Activated CD4-positive, alpha-beta T cell treated with anti-CD3 and anti-CD28 coated beads for 48 hours (primary cell): ENCODE measurements at regions not wholly inside any gene's neighbourhood (a gene's known extent, or its start where the extent isn't known, plus 50 kb on each side); places are given as distances from the start of the nearest gene placed in this dataset.
"Not testable (repeated sequence)": the region's sequence is repeated elsewhere in the genome, so short reads cannot be mapped to it uniquely, and the experiment has no call there.

Experiments
- DNase-seq: peaks from one replicate; pipeline ENCODE4 v3.0.0-alpha.2; 2020

DNA sequence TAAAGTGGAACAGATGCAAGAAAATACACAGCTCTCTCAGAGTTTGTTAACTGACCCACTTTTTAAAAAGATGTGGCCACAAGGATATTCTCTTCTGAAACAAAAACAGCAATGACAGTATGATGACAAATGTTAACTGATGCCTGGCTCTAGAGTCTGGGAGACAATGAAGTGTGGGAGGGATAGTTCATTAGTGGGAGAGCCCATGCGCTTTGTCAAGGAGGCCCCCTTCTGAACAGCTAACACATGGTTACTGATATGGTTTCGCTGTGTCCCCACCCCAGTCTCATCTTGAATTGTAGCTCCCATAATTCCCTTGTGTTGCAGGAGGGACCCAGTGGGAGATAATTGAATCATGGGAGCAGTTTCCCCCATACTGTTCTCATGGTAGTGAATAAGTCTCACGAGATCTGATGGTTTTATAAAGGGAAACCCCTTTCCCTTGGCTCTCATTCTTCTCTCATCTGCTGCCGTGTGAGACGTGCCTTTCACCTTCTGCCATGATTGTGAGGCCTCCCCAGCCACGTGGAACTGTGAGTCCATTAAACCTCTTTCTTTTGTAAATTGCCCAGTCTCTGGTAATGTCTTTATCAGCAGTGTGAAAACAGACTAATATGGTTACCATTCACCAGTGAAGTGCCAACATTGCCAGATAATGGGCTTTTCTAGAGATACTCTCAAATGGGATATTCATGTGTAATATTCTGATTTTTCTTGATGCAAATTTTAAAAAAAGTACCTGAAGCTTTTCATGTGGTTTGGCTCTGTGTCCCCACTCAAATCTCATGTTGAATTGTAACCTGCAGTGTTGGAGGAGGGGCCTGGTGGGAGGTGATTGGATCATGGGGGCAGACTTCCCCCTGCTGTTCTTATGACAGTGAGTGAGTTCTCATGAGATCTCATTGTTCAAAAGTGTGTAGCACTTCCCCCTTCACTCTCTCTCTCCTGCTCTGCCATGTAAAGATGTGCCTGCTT is 435.8 kb downstream of the SHISA9 start:
- DNase-seq = not testable (repeated sequence)

DNA sequence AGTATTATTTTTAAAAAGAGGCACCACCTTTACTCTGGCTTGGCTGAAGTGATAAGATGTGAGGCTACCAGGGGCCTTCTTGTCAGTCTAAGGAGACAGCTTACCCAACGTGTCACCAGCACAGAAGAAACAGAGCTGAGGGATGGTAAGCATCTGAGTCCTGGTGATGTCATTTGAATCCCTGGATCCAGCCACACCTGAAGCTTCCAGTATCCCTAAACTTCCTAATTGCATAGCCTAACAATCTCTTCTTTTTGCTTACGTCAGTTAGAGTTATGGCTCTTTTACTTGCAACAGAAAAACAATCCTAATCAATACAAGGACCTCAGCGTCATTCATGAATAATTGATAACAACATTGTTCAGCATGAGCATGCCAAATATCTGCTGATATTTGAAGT is 436.6 kb downstream of the SHISA9 start:
- DNase-seq = no peak

DNA sequence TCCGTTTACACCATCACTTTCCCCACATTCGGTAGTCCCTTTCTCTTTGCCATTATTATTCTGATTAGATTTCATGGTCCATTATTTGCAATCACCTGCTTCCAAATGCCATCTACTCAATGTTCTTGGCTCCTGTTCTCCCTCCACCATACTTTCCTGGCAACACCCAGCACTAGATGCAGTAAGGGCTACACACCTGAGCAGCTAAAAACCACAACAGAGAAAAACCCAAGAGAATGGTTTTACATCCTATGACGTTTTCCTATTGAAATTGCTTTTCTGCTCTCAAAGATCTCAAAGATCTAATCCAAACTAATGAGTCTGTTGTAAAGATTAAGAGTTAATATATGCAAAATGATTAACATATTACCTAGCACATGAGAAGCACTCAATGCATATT is 441.3 kb downstream of the SHISA9 start:
- DNase-seq = no peak

DNA sequence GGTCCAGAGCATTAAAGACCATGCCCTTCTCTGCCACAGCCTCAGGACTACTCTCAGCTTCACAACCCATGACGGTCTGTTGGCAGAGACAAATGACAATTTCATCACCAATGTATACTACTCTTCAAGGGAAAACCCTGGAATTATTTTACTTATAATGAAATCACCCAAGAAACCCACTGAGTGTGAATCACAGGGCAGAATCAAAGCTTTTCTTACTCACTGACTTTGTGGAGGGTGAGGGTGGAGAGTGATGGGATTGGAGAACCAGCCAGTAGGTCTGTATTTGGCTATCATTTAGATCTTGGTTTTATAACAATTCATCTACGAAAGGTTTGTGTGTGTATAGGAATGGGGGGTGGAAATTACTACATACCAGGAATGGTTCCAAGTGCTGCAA is 442.6 kb downstream of the SHISA9 start:
- DNase-seq = no peak

DNA sequence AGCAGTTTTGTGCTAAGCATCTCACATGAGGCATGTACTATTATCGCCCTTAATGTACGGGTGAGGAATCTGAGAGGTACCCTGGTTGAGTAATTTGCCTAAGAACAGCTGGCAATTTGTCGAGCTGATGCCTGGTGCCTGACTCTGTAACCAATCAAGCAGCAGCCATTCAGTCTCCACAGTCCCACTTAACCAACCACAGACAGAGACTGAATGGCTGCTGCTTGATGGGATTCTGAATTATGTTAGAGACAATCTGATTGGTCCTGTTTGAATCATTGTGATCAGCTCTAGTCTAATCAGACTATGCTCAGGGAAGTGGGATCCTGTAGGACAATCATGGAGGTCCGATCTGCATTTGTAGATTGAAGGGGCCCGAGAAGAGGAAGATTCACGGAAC is 447.0 kb downstream of the SHISA9 start:
- no peak for DNase-seq

DNA sequence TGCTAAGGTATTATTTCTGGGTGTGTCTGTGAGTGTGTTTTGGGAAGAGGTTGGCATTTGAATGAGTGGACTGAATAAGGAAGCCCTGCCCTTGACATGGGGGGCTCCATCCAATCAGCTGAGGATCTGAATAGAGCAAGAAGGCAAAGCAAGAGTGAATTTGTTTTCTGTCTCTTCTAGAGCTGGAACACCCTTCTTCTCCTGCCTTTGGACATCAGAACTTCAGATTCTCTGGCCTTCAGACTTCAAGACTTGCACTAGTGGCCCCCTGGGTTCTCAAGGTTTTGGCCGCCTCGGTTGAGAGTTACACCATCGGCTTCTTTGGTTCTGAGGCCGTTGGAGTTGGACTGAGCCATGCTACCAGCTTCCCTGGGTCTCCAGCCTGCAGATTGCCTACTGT is 448.6 kb downstream of the SHISA9 start:
- DNase-seq = no peak

DNA sequence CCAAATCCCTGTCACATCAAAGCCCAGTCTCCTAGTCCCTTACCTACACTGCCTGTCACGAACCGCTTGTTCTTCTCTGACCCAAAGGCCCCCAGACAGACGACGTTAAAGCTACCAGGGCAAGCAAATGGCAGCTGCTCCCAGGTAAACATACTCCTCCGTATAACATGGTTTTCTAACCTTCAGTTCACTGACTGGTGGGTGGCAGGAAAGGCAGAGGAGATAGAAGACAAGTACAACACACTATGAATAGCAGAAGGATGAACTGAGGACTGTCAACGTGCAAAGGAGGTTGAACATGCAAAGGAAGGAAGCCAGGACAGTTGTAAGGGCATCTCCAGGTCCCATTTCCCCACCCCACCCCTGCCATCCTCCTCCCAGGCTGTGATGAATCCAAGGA is 449.8 kb downstream of the SHISA9 start:
- DNase-seq = no peak

DNA sequence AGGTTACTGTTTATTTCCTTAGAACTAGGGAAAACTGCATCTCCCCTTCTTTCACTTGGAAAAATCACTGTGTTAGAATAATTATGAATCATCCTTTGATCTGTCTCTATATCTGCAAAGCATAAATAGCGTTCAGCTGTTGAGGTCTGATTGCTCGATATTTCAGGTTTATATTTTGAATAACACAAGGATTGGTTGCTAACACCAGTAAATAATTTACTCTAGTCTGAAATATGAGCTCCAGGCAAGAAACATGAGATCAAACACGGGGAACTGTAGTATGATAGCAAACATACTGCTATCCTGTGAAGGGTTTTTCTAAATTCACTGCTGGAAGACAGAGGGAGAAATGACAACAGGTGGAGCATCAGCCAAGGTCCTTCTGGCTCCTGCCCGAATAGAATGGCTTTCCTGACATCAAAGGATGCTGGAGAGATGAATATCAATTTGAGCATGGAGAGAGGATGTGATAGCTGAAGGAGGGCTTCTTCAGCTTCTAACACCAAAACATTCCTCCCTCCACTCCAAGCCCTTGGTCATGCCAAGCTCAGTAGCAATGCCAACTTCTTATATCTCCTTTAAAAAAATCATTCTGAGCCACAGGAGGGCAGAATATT is 450.3 kb downstream of the SHISA9 start:
- DNase-seq = no peak

DNA sequence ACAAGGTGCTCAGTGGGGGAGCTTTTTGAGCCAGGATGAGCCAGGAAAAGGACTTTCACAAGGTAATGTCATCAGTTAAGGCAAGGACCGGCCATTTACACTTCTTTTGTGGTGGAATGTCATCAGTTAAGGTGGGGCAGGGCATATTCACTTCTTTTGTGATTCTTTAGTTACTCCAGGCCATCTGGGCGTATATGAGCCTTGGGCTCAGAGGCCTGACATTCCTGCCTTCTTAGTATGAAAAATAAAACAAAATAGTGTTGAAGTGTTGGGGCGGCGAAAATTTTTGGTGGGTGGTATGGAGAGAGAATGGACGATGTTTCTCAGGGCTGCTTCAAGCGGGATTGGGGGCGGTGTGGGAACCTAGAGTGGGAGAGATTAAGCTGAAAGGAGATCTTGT is 451.4 kb downstream of the SHISA9 start:
- not testable (repeated sequence) for DNase-seq

DNA sequence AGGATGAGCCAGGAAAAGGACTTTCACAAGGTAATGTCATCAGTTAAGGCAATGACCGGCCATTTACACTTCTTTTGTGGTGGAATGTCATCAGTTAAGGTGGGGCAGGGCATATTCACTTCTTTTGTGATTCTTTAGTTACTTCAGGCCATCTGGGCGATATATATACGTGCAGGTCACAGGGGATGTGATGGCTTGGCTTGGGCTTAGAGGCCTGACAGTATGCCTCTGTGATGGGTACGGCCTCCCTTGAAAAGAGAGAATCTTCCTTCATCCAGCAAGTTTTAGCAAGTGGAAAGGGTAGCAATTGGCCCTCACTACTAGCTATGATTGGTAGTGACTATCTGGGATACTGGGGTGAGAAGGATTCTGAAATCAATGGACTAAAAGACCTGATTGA is 456.4 kb downstream of the SHISA9 start:
- not testable (repeated sequence) for DNase-seq

DNA sequence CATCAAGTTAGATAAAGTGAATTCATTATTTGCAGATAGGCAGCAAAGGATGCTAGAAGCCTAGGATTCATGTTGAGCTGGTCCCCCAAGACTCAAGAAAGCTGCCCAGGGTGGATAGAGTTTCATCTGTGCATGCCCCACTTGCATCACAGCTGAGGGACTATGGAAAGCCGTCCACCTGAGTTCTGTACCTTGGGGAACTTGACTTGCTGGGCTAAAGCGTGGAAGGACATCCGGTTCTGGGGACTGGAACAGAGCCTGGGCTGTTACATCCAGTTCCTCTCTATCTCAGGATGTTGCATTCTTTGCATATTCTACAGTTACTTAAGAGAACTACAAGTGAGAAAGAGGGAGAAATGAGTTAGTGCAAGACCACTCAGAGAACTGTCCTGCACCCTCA is 458.4 kb downstream of the SHISA9 start:
- no peak for DNase-seq

DNA sequence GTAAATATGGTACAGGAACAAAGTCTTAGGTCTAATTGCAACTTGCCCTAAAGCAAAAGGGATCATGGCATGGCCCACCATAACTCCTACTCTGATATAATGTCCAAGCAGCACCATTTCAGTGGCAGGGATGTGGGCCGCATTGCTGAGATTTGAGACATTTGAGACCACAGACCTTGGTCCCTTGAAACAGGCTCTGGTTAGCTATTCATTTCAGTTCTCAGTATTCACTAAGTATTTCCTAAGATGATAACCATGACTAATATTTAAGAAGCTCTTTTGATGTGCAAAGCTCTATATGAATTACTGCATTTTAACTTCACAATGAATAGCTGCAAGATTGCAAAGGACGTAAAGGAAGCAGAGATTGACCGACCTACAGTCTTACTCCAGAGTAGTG is 471.0 kb downstream of the SHISA9 start:
- DNase-seq = no peak

DNA sequence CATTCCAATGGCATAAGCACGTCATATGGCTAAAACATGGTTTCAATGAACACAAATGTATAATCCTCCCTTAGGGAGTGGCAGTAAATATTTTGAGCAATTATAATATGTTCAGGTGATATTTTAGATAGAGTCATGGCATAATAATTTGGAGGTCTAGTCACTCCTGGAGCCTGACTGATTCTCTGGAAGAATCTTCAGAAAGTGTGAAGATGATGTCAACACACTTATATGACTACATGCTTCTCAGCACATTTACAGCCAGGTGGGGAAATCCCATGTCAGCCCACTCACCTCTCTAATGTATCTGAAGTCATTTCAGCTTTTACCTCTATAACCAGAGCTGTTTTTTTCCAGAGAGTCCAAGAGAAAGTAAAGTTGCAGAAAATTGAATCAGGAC is 474.8 kb downstream of the SHISA9 start:
- DNase-seq = peak; percentile 35

DNA sequence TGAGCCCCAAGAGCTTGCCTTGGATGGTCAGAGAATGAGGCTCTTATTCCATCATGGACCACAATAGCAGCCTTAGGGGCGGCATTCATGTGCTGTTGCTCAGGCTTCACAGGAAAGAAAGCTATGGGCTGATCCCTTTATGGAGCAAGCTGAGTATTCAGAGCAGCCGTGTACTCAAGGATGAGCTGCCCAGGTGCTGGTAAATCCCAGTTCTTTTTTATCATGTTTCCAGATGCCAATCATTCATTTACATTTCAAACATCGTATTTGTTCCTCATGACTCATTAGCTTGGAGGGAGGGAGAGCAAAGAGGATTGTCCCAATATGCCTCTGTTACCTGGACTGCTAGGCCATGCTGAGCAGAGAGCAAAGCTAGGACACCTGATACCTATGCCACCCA is 475.7 kb downstream of the SHISA9 start:
- no peak for DNase-seq

DNA sequence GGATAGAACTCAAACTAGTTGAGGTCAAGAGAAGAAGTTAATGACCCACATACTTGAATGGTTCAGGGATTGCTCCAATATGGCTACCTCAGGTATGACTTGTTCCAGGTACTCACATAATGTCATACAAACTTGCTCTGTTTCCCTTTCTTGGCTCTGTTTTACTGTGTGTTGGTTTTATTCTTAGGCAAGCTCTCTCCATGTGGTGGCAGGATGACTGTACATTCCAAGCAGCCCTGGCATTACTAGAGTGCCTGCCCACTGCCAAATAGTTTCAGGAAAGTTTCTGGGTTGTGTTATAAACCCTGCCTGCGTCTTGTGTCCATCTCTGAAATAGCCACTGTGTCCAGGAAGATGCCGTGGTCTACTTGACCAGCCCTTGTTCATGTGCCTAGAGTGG is 476.8 kb downstream of the SHISA9 start:
- no peak for DNase-seq

DNA sequence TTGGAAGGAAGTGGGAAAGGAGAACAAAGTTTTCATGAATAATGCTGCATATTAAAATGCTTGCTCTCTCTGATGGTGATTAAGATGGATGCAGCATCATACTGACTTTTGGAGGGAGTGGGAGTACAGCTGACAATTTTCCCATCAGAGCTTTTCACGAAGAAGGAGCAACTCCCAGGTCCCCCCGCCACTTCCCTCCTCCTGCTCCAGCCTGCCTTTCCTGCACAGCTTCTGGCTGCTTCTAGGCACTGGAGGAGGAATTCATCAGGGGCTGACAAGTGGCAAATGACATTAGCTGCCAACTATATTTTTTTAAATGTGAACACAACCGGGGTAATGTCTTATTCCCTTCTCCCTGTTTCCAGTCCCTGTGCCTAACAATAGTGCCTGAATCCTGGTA is 477.9 kb downstream of the SHISA9 start:
- DNase-seq = no peak

DNA sequence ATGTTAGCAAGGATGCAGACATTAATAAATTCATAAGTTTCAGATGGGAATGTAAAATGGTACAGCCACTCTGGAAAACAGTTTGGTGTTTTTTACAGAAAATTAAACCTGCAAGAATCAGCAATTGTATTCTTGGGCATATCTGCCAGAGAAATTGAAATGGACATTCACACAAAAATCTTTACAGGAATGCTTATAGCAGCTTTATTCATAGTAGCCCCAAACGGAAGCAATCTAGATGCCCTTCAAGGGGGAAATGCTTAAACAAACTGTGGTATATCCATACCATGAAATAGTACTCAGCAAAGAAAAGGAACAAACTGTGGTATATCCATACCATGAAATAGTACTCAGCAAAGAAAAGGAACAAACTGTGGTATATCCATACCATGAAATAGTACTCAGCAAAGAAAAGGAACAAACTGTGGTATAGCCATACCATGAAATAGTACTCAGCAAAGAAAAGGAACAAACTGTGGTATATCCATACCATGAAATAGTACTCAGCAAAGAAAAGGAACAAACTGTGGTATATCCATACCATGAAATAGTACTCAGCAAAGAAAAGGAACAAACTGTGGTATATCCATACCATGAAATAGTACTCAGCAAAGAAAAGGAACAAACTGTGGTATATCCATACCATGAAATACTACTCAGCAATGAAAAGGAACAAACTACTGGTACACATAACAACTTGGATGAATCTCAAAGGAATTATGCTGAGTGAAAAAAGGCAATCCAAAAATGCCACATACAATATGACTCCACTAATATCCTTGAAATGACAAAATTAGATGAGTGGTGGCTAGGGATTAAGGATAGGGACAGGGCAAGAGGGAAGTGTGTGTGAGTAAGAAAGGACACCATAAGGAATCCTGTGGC is 484.0 kb downstream of the SHISA9 start:
- DNase-seq = not testable (repeated sequence)

DNA sequence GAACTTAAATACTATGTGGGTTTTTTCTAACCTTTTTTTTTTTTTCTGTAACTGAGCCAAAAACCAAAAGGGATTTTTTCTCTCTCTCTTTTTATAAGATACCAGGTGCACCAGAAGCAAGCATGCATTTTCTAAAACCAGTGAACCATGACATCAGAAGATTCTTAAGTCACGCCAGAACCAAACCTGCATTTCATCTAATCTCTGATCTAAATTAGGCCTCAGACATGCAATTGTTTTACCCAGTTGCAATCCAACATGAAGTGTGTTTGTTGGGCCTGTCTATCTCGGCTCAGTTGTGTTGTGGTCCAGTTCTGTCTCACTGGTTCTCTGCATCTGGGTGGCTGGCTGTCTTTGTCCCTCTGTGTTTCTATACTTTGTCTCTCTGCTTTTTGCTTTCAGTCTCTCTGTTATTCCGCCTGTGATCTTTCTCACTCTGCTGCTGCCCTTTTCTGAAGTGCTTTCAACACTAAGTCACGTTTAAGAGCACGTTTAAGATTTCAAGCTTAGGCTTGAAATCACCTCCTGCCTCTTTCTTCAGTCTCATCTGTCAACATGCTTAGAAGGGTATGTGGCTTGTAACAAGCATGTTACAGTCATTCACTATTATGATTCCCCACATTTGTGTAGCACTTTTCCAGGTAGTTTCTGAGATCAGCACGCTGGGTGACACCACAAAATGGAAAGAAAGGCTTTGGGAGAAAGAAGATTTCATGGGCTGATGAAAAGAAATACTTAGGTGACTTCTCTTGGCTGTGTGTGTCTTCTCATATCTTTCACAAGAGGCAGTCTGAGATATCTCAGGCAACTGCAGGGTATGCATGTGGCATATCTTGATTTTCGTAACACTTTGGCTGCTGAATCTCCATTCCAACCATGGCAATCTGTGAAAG is 488.9 kb downstream of the SHISA9 start:
- no peak for DNase-seq

DNA sequence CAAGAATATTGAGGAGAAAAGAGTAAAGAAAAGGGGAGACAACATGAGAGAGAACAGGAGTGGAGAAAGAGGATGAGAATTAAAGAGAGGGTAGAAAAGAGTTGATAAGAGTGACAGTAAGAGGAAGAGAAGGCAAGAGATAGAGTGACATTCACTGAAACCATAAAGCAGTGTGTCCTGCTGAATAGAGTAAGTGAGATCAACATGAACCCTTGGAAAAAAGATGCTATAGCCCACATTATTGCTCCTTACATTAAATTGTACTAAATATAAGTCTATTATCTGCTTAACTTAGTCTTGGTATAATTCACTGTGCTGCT is 489.5 kb downstream of the SHISA9 start:
- DNase-seq = no peak

DNA sequence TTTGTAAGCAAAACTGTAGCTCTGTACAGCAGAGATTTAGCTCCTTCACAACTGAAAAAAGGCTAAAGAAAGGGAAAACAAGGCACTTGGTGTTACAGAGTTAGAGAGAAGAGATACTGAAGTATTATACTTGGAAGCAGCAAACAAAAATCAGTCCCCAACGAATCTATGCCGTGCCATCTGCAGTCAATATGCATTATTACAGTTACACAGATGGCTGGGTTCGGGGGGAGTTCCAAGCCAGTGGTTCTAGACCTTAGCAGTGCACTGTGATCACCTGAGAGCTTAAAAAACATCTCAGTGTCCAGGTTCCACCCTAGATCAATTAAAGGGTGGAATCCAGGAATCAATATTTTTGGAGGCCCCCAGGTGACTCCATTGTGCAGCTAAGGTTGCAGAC is 489.9 kb downstream of the SHISA9 start:
- DNase-seq = no peak

DNA sequence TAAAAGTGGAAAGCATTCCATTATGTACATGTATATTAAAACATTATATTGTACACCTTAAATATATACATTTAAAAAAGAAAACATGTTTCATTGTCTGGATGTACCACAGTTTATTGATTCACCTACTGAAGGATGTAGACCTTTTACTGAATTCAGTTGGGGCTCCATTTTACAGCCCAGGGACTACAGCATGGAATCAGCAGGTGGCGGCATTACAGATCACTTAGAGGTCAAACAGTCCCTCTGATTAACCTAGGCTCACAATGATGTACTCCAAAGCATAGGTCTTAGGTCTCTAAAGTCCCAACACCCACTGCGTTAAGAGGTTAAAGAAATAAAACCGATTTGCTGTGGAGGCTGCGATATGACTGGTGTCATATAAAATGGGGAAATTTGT is 490.9 kb downstream of the SHISA9 start:
- DNase-seq = no peak

DNA sequence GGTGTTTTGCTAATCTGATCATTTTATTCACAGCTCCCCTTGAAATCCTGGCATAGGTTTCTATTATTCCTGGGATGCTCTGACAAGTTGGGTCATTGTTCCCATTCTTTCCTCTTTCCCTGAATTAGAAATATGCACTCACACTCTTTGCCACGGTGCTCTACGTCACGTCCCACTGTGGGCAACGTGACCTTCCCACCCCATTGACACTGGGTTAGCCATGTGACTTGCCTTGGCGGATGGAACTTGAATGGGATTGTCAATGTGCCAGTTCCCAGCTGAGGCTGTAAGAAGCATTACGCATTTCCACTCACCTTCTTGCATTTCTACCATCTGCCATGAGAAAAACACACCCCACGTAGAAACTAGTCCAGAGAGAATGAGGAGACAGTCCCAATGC is 492.4 kb downstream of the SHISA9 start:
- no peak for DNase-seq

DNA sequence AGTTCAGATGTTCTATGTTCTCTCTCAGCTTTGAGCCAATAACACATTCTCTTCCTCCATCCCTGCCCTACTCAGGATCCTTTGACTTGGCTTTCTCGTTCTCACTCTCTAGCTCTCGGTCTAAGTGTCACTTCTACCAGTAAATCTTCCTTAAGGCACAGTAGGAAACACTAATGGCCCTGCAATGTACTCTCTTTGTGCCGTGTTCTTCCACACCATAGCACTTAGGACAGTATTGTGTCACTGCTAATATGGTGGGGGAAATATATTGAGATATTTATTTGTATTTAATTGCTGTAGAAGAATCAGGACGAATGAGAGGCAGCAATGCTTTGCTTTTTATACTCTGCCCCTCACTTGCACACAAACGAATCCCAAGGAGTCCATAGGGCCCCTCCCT is 493.1 kb downstream of the SHISA9 start:
- DNase-seq = no peak
